ENCODE measurements at regions not wholly inside any gene's neighbourhood (a gene's known extent, or its start where the extent isn't known, plus 50 kb on each side); places are given as distances from the start of the nearest gene placed in this dataset.

DNA sequence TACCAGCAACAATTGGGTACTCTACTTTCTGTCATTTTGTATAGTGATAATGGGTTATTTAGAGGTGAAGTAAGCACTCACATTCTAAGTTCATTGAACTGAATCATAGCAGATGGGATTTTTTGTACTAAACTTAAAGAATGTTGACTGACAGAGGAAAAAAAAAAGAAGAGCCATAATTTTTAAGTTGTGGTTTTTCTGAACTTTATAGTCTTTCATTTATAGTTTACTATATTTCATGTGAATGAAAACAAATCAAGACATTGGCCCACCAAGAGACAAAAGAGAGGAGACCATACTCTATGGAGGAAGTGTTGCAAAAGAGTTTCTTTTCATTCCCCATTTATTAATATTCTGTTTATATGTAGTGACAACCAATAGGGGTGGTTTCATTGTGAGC, 685.7 kb downstream of the BCKDHB start:
- no peak overlapping the region for H3K23ac ChIP-seq (ENCODE audit: insufficient read length)
- H3K79me2 ChIP-seq (ENCODE audit: control insufficient read depth in 1 of 2, insufficient read depth in 2 of 2, low read length in 2 of 2) = no peaks in the 10 kb centered on the region
- no peak overlapping the region for H3K18ac ChIP-seq (ENCODE audit: extremely low read depth, low read length)
- H2BK5ac ChIP-seq (ENCODE audit: low read depth, low read length) = no peak overlapping the region
- no peak overlapping the region for H2AFZ ChIP-seq (ENCODE audit: low read length)
- no peak overlapping the region for H4K91ac ChIP-seq (replicated peaks; ENCODE audit: insufficient read length, low read length)
- H3K4me1 ChIP-seq (replicated peaks in 1 of 4; ENCODE audit: control insufficient read depth in 3 of 4, insufficient read depth in 4 of 4, low read length in 3 of 4) = no peaks in the 10 kb centered on the region
- no peak overlapping the region for H3K4me2 ChIP-seq (ENCODE audit: insufficient read depth in 1 of 2, low read depth in 2 of 2, low read length in 2 of 2)
- no peak overlapping the region for H3K4ac ChIP-seq (replicated peaks; ENCODE audit: insufficient read length, low read depth, low read length)
- H3K27me3 ChIP-seq (replicated peaks in 1 of 4; ENCODE audit: control insufficient read depth in 3 of 4, extremely low read depth in 1 of 4, insufficient read depth in 3 of 4, low read length in 3 of 4) = no peaks in the 10 kb centered on the region
- no peak for FAIRE-seq
- no peak for DNase-seq (ENCODE audit: low read depth in 1 of 2, low spot score in 2 of 2)
- no peaks in the 10 kb centered on the region for H3K79me1 ChIP-seq (ENCODE audit: low read depth, low read length)
- H3K9ac ChIP-seq (replicated peaks in 1 of 4; ENCODE audit: extremely low read depth in 1 of 4, low read depth in 3 of 4, low read length in 3 of 4) = no peak overlapping the region
- no peak overlapping the region for H2BK12ac ChIP-seq (ENCODE audit: low read depth, low read length)
- H3K56ac ChIP-seq (replicated peaks; ENCODE audit: insufficient read length, low read depth, low read length) = no peak overlapping the region
- H3K36me3 ChIP-seq (ENCODE audit: control insufficient read depth in 2 of 4, insufficient read depth in 4 of 4, low read length in 3 of 4) = no peaks in the 10 kb centered on the region
- no peaks in the 10 kb centered on the region for H3K9me3 ChIP-seq (ENCODE audit: insufficient read depth in 2 of 2, low read depth in 1 of 2, low read length in 1 of 2)
- H4K20me1 ChIP-seq (replicated peaks in 1 of 2; ENCODE audit: control insufficient read depth in 1 of 2, insufficient read depth in 2 of 2, low read length in 2 of 2) = no peaks in the 10 kb centered on the region
- no peak overlapping the region for H4K8ac ChIP-seq (ENCODE audit: extremely low read depth, insufficient read depth, low read length)
- no peak overlapping the region for H2BK20ac ChIP-seq (ENCODE audit: low read length)
- H3K4me3 ChIP-seq (ENCODE audit: extremely low read depth in 1 of 4, insufficient read depth in 2 of 4, low read depth in 3 of 4, low read length in 4 of 4) = no peak overlapping the region
- POLR2A ChIA-PET (ENCODE audit: partially characterized antibody) = no interaction called here
- CTCF ChIA-PET (ENCODE audit: partially characterized antibody) = no interaction called here
- no peak overlapping the region for H2BK15ac ChIP-seq (ENCODE audit: low read length)
- no peaks in the 10 kb centered on the region for H3K23me2 ChIP-seq (ENCODE audit: low read depth, low read length)
- H3K27ac ChIP-seq (ENCODE audit: low read depth, low read length) = no peak overlapping the region
- no peak overlapping the region for H4K5ac ChIP-seq (ENCODE audit: insufficient read length, low read depth, low read length)
- no peak overlapping the region for H2BK120ac ChIP-seq (replicated peaks; ENCODE audit: low read depth, low read length)
- H2AK5ac ChIP-seq (ENCODE audit: low read depth, low read length) = no peak overlapping the region
- H3K14ac ChIP-seq (ENCODE audit: insufficient read length) = no peak overlapping the region
- TF ChIP-seq TEAD4 (IDR thresholded peaks at IDR 0.05; ENCODE audit: low read depth, low read length) (no peak), NANOG (IDR thresholded peaks at IDR 0.05; ENCODE audit: insufficient read depth, low read depth, low read length, poor library complexity, severe bottlenecking) (no peak)

All from H1 (cell line).